ENCODE measurements at regions not wholly inside any gene's neighbourhood (a gene's known extent, or its start where the extent isn't known, plus 50 kb on each side); places are given as distances from the start of the nearest gene placed in this dataset.

- TF ChIP-seq, protein P1, sequence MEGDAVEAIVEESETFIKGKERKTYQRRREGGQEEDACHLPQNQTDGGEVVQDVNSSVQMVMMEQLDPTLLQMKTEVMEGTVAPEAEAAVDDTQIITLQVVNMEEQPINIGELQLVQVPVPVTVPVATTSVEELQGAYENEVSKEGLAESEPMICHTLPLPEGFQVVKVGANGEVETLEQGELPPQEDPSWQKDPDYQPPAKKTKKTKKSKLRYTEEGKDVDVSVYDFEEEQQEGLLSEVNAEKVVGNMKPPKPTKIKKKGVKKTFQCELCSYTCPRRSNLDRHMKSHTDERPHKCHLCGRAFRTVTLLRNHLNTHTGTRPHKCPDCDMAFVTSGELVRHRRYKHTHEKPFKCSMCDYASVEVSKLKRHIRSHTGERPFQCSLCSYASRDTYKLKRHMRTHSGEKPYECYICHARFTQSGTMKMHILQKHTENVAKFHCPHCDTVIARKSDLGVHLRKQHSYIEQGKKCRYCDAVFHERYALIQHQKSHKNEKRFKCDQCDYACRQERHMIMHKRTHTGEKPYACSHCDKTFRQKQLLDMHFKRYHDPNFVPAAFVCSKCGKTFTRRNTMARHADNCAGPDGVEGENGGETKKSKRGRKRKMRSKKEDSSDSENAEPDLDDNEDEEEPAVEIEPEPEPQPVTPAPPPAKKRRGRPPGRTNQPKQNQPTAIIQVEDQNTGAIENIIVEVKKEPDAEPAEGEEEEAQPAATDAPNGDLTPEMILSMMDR (IDR thresholded peaks at IDR 0.05; ENCODE audit: poor library complexity) = no peak
- TF ChIP-seq EZH2 (IDR thresholded peaks at IDR 0.05; ENCODE audit: borderline replicate concordance) = no peak
Measured at GRCh38 chr11:83350187-83350586, 64.0 kb upstream of the CCDC90B start.

All from hepatocyte (in vitro differentiated cells).